ENCODE measurements at regions not wholly inside any gene's neighbourhood (a gene's known extent, or its start where the extent isn't known, plus 50 kb on each side); places are given as distances from the start of the nearest gene placed in this dataset.
"Not testable (repeated sequence)": the region's sequence is repeated elsewhere in the genome, so short reads cannot be mapped to it uniquely, and the experiment has no call there.

GRCh38 chr4:26058537-26058936 lies 144.5 kb downstream of the SMIM20 start:
- peak; percentile 23 for ATAC-seq
- DNase-seq (ENCODE audit: missing footprints) = no peak
- intact Hi-C loops (cut with DNase I) = no loop called here

- intact Hi-C loops (cut with DNase I) = no loop called here
- no peak for DNase-seq (ENCODE audit: missing footprints)
- no peak for ATAC-seq
Measured at GRCh38 chr4:26059391-26060154, 145.6 kb downstream of the SMIM20 start.

GRCh38 chr4:26060286-26060685 lies 146.3 kb downstream of the SMIM20 start:
- intact Hi-C loops (cut with DNase I) = no loop called here
- DNase-seq (ENCODE audit: missing footprints) = no peak
- no peak for ATAC-seq

- no peak for DNase-seq (ENCODE audit: missing footprints)
- intact Hi-C loops (cut with DNase I) = no loop called here
- ATAC-seq = no peak
Measured at GRCh38 chr4:26061248-26061986, 147.4 kb downstream of the SMIM20 start.

GRCh38 chr4:26062215-26062614 lies 148.2 kb downstream of the SMIM20 start:
- DNase-seq (ENCODE audit: missing footprints) (no peak), ATAC-seq (no peak)
- intact Hi-C loops (cut with DNase I) = no loop called here

GRCh38 chr4:26064009-26064408 lies 150.0 kb downstream of the SMIM20 start:
- ATAC-seq; intact Hi-C loops (cut with DNase I); DNase-seq (ENCODE audit: missing footprints): not testable (repeated sequence)

- intact Hi-C loops (cut with DNase I) = no loop called here
- ATAC-seq (no peak), DNase-seq (ENCODE audit: missing footprints) (no peak)
Measured at GRCh38 chr4:26065833-26066232, 151.8 kb downstream of the SMIM20 start.

- ATAC-seq = no peak
- DNase-seq (ENCODE audit: missing footprints) = no peak
- intact Hi-C loops (cut with DNase I) = no loop called here
Measured at GRCh38 chr4:26067035-26067434, 153.0 kb downstream of the SMIM20 start.

- ATAC-seq = no peak
- intact Hi-C loops (cut with DNase I) = no loop called here
- DNase-seq (ENCODE audit: missing footprints) = no peak
Measured at GRCh38 chr4:26069218-26069617, 155.2 kb downstream of the SMIM20 start.

GRCh38 chr4:26071688-26072087 lies 157.7 kb downstream of the SMIM20 start:
- intact Hi-C loops (cut with DNase I) = no loop called here
- no peak for ATAC-seq
- no peak for DNase-seq (ENCODE audit: missing footprints)

- no peak for DNase-seq (ENCODE audit: missing footprints)
- no peak for ATAC-seq
- intact Hi-C loops (cut with DNase I) = no loop called here
Measured at GRCh38 chr4:26073886-26074560, 160.0 kb downstream of the SMIM20 start.

GRCh38 chr4:26074712-26075430 lies 160.9 kb downstream of the SMIM20 start:
- no peak for DNase-seq (ENCODE audit: missing footprints)
- intact Hi-C loops (cut with DNase I) = no loop called here
- peak; percentile 59 for ATAC-seq

GRCh38 chr4:26075583-26075982 lies 161.6 kb downstream of the SMIM20 start:
- ATAC-seq (no peak), DNase-seq (ENCODE audit: missing footprints) (no peak)
- intact Hi-C loops (cut with DNase I) = no loop called here

GRCh38 chr4:26076000-26076587 lies 162.1 kb downstream of the SMIM20 start:
- ATAC-seq (peak; percentile 64), DNase-seq (ENCODE audit: missing footprints) (no peak)
- intact Hi-C loops (cut with DNase I) = no loop called here

GRCh38 chr4:26076896-26077295 lies 162.9 kb downstream of the SMIM20 start:
- DNase-seq (ENCODE audit: missing footprints) (no peak), ATAC-seq (no peak)
- intact Hi-C loops (cut with DNase I) = no loop called here

- DNase-seq (ENCODE audit: missing footprints) = no peak
- intact Hi-C loops (cut with DNase I) = no loop called here
- ATAC-seq = no peak
Measured at GRCh38 chr4:26077756-26078155, 163.7 kb downstream of the SMIM20 start.

GRCh38 chr4:26080870-26081628 lies 167.0 kb downstream of the SMIM20 start:
- intact Hi-C loops (cut with DNase I) = loop anchor here (5.0 kb wide), 2 partner anchors 241 to 331 kb away; partner anchors contain the start of gene RBPJ
- ATAC-seq (no peak), DNase-seq (ENCODE audit: missing footprints) (no peak)

Data from Right ventricle myocardium inferior (tissue), 1 donor.